Uterus (tissue), 2 donors: ENCODE measurements at regions not wholly inside any gene's neighbourhood (a gene's known extent, or its start where the extent isn't known, plus 50 kb on each side); places are given as distances from the start of the nearest gene placed in this dataset.

Experiments
- CTCF ChIP-seq, 4 experiments: fragments of 200-600 bp in 2 of 4; fragments of 450-650 bp in 2 of 4; sonication (generic) in 2 of 4; IDR thresholded peaks; one replicate each; pipeline ENCODE4 v1.5.1; 2016 to 2019; ENCODE audit warnings: antibody characterized with exemption in 4 of 4, mild to moderate bottlenecking in 2 of 4, moderate library complexity in 1 of 4
- POLR2A ChIP-seq, 2 donors: fragments of 450-650 bp; IDR thresholded peaks; one replicate each; pipeline ENCODE4 v1.6.1; 2016; ENCODE audit warnings: antibody characterized with exemption in 2 of 2, mild to moderate bottlenecking in 1 of 2, moderate library complexity in 1 of 2

GRCh38 chr4:13981499-13981898 is 354.0 kb upstream of the BOD1L1 start:
- TF ChIP-seq CTCF (IDR thresholded peaks at IDR 0.05) (no peak), POLR2A (IDR thresholded peaks at IDR 0.05) (no peak)
